22Rv1 (cell line): ENCODE measurements at regions not wholly inside any gene's neighbourhood (a gene's known extent, or its start where the extent isn't known, plus 50 kb on each side); places are given as distances from the start of the nearest gene placed in this dataset.

Experiments used
- CTCF ChIP-seq: fragments of 450-650 bp; IDR thresholded peaks from 2 replicates; pipeline ENCODE4 v1.5.1; 2017; ENCODE audit warnings: mild to moderate bottlenecking
- ZFX ChIP-seq: fragments of 450-650 bp; IDR thresholded peaks from 2 replicates; pipeline ENCODE4 v1.6.1; 2017; ENCODE audit warnings: antibody characterized with exemption, borderline replicate concordance

DNA sequence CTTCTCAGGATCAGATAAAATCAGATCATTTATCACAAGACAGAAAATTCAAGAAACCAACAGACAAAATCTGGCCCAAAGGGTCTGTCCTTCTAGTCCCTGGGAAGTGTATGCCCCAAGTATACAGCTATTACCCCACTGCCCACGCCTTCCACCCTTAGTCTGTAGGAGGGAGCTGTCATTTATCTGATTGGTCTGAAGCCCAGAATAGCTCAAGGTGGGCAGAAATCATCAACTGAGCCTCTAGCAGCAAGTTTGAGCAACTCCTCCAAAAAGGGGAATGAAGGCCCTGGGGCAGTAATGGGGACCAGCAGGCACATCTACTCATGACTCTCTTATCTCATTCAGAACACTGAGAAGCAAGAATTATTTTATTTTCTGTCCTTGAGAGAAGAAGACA is 126.9 kb downstream of the MATN1 start:
- TF ChIP-seq CTCF (no peak), ZFX (no peak)
